ENCODE measurements at regions not wholly inside any gene's neighbourhood (a gene's known extent, or its start where the extent isn't known, plus 50 kb on each side); places are given as distances from the start of the nearest gene placed in this dataset.

DNA sequence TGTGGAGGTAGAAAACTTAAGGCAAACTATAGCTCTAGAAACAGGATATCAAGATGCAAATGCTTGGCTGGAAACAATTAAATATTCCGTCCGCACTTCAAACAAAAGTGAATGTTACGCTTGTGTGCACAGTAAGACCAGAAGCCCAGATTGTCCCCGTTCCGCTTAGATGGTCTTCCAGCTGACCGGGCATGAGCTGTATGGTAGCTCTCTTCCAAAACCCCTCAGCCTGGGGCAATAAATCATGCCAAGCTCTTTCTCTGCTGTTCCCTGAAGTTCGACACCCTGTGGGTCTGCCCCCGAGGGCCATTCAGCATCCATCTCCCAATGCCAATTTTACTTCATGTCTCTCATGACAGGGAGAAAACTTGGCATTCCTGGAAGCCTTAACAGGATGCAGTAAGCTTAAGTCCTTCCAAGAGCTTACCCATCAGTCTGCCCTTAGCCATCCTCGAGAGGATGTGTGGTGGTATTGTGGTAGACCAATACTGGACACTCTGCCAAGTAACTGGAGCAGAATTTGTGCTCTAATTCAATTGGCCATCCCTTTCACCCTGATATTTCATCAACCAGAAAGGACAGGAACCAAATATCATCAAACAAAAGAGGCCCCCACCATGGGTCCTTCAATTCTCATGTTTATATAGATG, 70.7 kb upstream of the RANBP6 start:
- TF ChIP-seq, protein P1, sequence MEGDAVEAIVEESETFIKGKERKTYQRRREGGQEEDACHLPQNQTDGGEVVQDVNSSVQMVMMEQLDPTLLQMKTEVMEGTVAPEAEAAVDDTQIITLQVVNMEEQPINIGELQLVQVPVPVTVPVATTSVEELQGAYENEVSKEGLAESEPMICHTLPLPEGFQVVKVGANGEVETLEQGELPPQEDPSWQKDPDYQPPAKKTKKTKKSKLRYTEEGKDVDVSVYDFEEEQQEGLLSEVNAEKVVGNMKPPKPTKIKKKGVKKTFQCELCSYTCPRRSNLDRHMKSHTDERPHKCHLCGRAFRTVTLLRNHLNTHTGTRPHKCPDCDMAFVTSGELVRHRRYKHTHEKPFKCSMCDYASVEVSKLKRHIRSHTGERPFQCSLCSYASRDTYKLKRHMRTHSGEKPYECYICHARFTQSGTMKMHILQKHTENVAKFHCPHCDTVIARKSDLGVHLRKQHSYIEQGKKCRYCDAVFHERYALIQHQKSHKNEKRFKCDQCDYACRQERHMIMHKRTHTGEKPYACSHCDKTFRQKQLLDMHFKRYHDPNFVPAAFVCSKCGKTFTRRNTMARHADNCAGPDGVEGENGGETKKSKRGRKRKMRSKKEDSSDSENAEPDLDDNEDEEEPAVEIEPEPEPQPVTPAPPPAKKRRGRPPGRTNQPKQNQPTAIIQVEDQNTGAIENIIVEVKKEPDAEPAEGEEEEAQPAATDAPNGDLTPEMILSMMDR (IDR thresholded peaks at IDR 0.05) = no peak
- TF ChIP-seq, protein P2, sequence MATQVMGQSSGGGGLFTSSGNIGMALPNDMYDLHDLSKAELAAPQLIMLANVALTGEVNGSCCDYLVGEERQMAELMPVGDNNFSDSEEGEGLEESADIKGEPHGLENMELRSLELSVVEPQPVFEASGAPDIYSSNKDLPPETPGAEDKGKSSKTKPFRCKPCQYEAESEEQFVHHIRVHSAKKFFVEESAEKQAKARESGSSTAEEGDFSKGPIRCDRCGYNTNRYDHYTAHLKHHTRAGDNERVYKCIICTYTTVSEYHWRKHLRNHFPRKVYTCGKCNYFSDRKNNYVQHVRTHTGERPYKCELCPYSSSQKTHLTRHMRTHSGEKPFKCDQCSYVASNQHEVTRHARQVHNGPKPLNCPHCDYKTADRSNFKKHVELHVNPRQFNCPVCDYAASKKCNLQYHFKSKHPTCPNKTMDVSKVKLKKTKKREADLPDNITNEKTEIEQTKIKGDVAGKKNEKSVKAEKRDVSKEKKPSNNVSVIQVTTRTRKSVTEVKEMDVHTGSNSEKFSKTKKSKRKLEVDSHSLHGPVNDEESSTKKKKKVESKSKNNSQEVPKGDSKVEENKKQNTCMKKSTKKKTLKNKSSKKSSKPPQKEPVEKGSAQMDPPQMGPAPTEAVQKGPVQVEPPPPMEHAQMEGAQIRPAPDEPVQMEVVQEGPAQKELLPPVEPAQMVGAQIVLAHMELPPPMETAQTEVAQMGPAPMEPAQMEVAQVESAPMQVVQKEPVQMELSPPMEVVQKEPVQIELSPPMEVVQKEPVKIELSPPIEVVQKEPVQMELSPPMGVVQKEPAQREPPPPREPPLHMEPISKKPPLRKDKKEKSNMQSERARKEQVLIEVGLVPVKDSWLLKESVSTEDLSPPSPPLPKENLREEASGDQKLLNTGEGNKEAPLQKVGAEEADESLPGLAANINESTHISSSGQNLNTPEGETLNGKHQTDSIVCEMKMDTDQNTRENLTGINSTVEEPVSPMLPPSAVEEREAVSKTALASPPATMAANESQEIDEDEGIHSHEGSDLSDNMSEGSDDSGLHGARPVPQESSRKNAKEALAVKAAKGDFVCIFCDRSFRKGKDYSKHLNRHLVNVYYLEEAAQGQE (IDR thresholded peaks at IDR 0.05) = no peak
- TF ChIP-seq CEBPB (IDR thresholded peaks at IDR 0.05) = no peak
- TF ChIP-seq PHF8 (IDR thresholded peaks at IDR 0.05; ENCODE audit: borderline replicate concordance, low read depth) = no peak
- TF ChIP-seq CHD2 (IDR thresholded peaks at IDR 0.05; ENCODE audit: low read length, partially characterized antibody) = no peak
- TF ChIP-seq EP300 (IDR thresholded peaks at IDR 0.05) = no peak
- no peak for TF ChIP-seq HEYL (CRISPR knock-in tag; IDR thresholded peaks at IDR 0.05)
- TF ChIP-seq, protein P3, sequence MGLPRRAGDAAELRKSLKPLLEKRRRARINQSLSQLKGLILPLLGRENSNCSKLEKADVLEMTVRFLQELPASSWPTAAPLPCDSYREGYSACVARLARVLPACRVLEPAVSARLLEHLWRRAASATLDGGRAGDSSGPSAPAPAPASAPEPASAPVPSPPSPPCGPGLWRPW (IDR thresholded peaks at IDR 0.05) = no peak
- TF ChIP-seq, protein P4, sequence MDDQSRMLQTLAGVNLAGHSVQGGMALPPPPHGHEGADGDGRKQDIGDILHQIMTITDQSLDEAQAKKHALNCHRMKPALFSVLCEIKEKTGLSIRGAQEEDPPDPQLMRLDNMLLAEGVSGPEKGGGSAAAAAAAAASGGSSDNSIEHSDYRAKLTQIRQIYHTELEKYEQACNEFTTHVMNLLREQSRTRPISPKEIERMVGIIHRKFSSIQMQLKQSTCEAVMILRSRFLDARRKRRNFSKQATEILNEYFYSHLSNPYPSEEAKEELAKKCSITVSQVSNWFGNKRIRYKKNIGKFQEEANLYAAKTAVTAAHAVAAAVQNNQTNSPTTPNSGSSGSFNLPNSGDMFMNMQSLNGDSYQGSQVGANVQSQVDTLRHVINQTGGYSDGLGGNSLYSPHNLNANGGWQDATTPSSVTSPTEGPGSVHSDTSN (IDR thresholded peaks at IDR 0.05) = no peak
- no peak for TF ChIP-seq SREBF2 (IDR thresholded peaks at IDR 0.05)
- no peak for TF ChIP-seq MAFK (IDR thresholded peaks at IDR 0.05; ENCODE audit: partially characterized antibody)
- no peak for TF ChIP-seq GATA3 (IDR thresholded peaks at IDR 0.05; ENCODE audit: borderline replicate concordance)
- TF ChIP-seq POLR2A (IDR thresholded peaks at IDR 0.05; ENCODE audit: low read length) = no peak
